Prostate gland (tissue), 2 donors: ENCODE measurements at regions not wholly inside any gene's neighbourhood (a gene's known extent, or its start where the extent isn't known, plus 50 kb on each side); places are given as distances from the start of the nearest gene placed in this dataset.
A peak's percentile ranks its signal among the peaks of the same experiment; 100 is the strongest.

ENCODE experiments used
- DNase-seq: peaks from one replicate; pipeline ENCODE4 v3.0.0-alpha.2; 2019; ENCODE audit warnings: low spot score
- H3K27ac ChIP-seq, 2 donors: fragments of 200-600 bp; sonication (generic); 2 replicates each; pipeline ENCODE4 v1.5.1; 2017 to 2019
- H3K27me3 ChIP-seq: fragments of 200-600 bp; sonication (generic); replicated peaks from 2 replicates; pipeline ENCODE4 v1.5.1; 2019; ENCODE audit not compliant: insufficient read depth
- H3K36me3 ChIP-seq, 2 donors: fragments of 200-600 bp; sonication (generic); 1 replicate in 1 of 2; 2 replicates in 1 of 2; pipeline versions ENCODE4 v1.5.1 to v1.8.1; 2017 to 2019
- H3K4me1 ChIP-seq: fragments of 200-600 bp; sonication (generic); replicated peaks from 2 replicates; pipeline ENCODE4 v1.5.1; 2019
- H3K4me3 ChIP-seq, 2 donors: fragments of 200-600 bp; sonication (generic); 2 replicates each; pipeline ENCODE4 v1.5.1; 2017 to 2019
- H3K9me3 ChIP-seq: fragments of 200-600 bp; sonication (generic); 2 replicates; pipeline ENCODE4 v1.5.1; 2017
- CTCF ChIP-seq, 4 experiments: fragments of 200-600 bp in 2 of 4; fragments of 450-650 bp in 2 of 4; sonication (generic) in 2 of 4; IDR thresholded peaks; 1 replicate in 3 of 4; 2 replicates in 1 of 4; pipeline ENCODE4 v1.5.1; 2016 to 2019; ENCODE audit warnings: antibody characterized with exemption in 4 of 4, mild to moderate bottlenecking in 2 of 4, moderate library complexity in 2 of 4
- POLR2A ChIP-seq: fragments of 450-650 bp; IDR thresholded peaks from one replicate; pipeline ENCODE4 v1.6.1; 2016; ENCODE audit warnings: antibody characterized with exemption, mild to moderate bottlenecking
- POLR2AphosphoS5 ChIP-seq: sonication (generic); formaldehyde crosslinking; IDR thresholded peaks from one replicate; pipeline ENCODE4 v1.6.1; 2017; ENCODE audit warnings: antibody characterized with exemption
- WGBS: methylation state at CpG from one replicate; pipeline ENCODE4 v1.1.5; 2018; 5-methylcytosine and 5-hydroxymethylcytosine counted together
- intact Hi-C: fragments of 100-400 bp; cut with DNase I; formaldehyde crosslinking; loops from one replicate; pipeline ENCODE4 v1.14.2; 2022

- DNase-seq, result peak; percentile 16
- WGBS, result 51% methylated on average over 4 of the region's 4 CpGs
Measured at GRCh38 chr12:115830633-115831032, 446.9 kb downstream of the MED13L start.

GRCh38 chr12:115830070-115830469 lies 447.4 kb downstream of the MED13L start:
- Histone ChIP-seq H3K27ac (peak overlapping the region; percentile 19 to 59), H3K9me3 (no peaks in the 10 kb centered on the region), H3K4me3 (no peak overlapping the region), H3K4me1 (no peaks in the 10 kb centered on the region), H3K27me3 (no peaks in the 10 kb centered on the region), H3K36me3 (no peaks in the 10 kb centered on the region)
- intact Hi-C loops, result no loop called here
- TF ChIP-seq POLR2AphosphoS5 (peak; percentile 92), CTCF (IDR thresholded peaks at IDR 0.05) (no peak)
- peak; percentile 73 for DNase-seq
- WGBS, result 48% methylated on average over 3 of the region's 3 CpGs

More at GRCh38 chr12:115830633-115831032, 446.9 kb downstream of the MED13L start:
- H3K4me1 ChIP-seq, result no peaks in the 10 kb centered on the region
- no peaks in the 10 kb centered on the region for H3K9me3 ChIP-seq
- intact Hi-C loops, result no loop called here
- no peak overlapping the region for H3K4me3 ChIP-seq
- TF ChIP-seq POLR2AphosphoS5, result no peak
- peak overlapping the region; percentile 19 to 59 for H3K27ac ChIP-seq
- no peaks in the 10 kb centered on the region for H3K36me3 ChIP-seq
- H3K27me3 ChIP-seq, result no peaks in the 10 kb centered on the region

GRCh38 chr12:115828168-115828567 lies 449.3 kb downstream of the MED13L start:
- intact Hi-C loops, result no loop called here
- 82% methylated on average over 4 of the region's 4 CpGs for WGBS
- H3K4me1 ChIP-seq, result no peaks in the 10 kb centered on the region
- no peak overlapping the region for H3K27ac ChIP-seq
- TF ChIP-seq CTCF (IDR thresholded peaks at IDR 0.05) (no peak), POLR2A (no peak), POLR2AphosphoS5 (no peak)
- DNase-seq, result no peak
- H3K4me3 ChIP-seq, result no peak overlapping the region
- no peaks in the 10 kb centered on the region for H3K36me3 ChIP-seq
- no peaks in the 10 kb centered on the region for H3K27me3 ChIP-seq
- no peaks in the 10 kb centered on the region for H3K9me3 ChIP-seq

- DNase-seq, result no peak
- Histone ChIP-seq H3K9me3 (no peaks in the 10 kb centered on the region), H3K27ac (no peak overlapping the region), H3K36me3 (no peaks in the 10 kb centered on the region), H3K4me3 (no peak overlapping the region), H3K27me3 (no peaks in the 10 kb centered on the region), H3K4me1 (no peaks in the 10 kb centered on the region)
- WGBS, result 95% methylated on average over 4 of the region's 4 CpGs
- no peak for TF ChIP-seq POLR2A
- TF ChIP-seq CTCF (IDR thresholded peaks at IDR 0.05), result no peak
- no peak for TF ChIP-seq POLR2AphosphoS5
- intact Hi-C loops, result no loop called here
Measured at GRCh38 chr12:115824936-115825602, 452.4 kb downstream of the MED13L start.

GRCh38 chr12:115823635-115824034 lies 453.9 kb downstream of the MED13L start:
- intact Hi-C loops, result no loop called here
- Histone ChIP-seq H3K9me3 (no peaks in the 10 kb centered on the region), H3K27ac (no peak overlapping the region), H3K4me1 (no peaks in the 10 kb centered on the region), H3K4me3 (no peak overlapping the region), H3K27me3 (no peaks in the 10 kb centered on the region), H3K36me3 (no peaks in the 10 kb centered on the region)
- no peak for DNase-seq
- TF ChIP-seq CTCF (IDR thresholded peaks at IDR 0.05) (no peak), POLR2A (no peak), POLR2AphosphoS5 (no peak)
- 41% methylated on average over 5 of the region's 5 CpGs for WGBS
